ENCODE measurements at regions not wholly inside any gene's neighbourhood (a gene's known extent, or its start where the extent isn't known, plus 50 kb on each side); places are given as distances from the start of the nearest gene placed in this dataset.
A peak's percentile ranks its signal among the peaks of the same experiment; 100 is the strongest.

DNA sequence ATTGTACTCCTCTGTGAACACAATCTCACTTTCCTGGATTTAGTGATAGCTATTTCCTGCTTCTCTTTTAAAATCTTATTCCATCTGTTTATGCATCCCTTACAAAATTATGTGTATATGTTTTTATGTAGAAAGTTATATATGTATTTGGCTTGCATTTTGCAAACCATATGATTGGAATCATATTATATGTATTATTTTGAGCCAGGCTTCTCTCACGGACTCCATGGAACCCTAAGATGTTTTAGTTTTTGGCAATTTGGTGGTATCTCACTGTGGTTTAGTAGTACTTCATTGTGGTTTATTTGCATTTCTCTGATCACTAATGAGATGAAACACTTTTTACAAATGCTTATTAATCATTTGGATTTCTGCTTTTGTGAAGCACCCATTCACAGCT lies 507.3 kb upstream of the KIRREL3 start:
- no peak overlapping the region for H3K27ac Mint-ChIP-seq (ENCODE audit: unreplicated experiment)
- DNase-seq (ENCODE audit: low spot score): no peak
- no peaks in the 10 kb centered on the region for H3K9me3 Mint-ChIP-seq (ENCODE audit: unreplicated experiment)
- H3K4me3 Mint-ChIP-seq (ENCODE audit: unreplicated experiment): no peak overlapping the region
- no peaks in the 10 kb centered on the region for H3K36me3 Mint-ChIP-seq (ENCODE audit: low read depth, unreplicated experiment)
- H3K4me1 Mint-ChIP-seq (ENCODE audit: unreplicated experiment): no peaks in the 10 kb centered on the region
- no peak for TF ChIP-seq CTCF (IDR thresholded peaks at IDR 0.05; ENCODE audit: unreplicated experiment)
- no peaks in the 10 kb centered on the region for H3K27me3 Mint-ChIP-seq (ENCODE audit: unreplicated experiment)

DNA sequence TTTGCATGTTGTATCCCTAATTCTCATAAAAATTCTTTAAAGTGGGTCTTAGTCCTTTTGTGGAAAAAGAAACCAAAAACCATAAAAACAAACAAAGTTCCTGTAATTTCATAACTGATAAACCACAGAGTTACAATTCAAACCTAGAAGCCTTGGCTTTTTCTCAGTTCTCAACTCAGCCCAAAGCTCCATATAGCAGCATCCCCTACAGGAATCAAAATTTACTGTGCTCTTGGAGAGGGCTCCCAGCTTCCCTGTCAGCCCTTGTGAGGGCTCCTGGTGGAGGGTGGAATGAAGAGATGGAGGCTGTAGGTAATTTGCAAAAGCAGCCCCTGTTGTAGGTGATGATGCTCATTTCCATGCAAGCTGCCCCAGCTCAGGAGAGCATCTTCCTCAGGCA lies 506.1 kb upstream of the KIRREL3 start:
- H3K4me3 Mint-ChIP-seq (ENCODE audit: unreplicated experiment): no peak overlapping the region

DNA sequence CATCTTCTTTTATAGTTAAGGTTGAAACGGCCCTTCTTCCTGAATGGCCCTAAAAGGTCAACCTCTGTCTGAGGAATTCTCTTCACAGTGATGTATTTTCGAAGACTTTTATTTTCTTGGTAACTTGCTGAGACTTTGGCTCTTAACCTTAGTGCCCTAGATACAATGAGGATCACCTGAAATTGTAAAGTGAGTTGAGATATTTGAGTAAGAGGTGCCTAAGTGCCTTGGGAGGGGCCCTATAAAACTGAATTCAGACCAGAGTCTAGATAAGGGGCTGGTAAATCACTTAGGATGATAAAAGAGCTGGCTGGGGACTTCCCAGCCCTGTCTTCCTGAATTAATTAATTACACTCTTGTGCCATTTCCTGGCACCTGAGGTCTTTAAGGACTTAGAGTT lies 505.6 kb upstream of the KIRREL3 start:
- H3K4me1 Mint-ChIP-seq (ENCODE audit: unreplicated experiment): no peaks in the 10 kb centered on the region
- no peak overlapping the region for H3K27ac Mint-ChIP-seq (ENCODE audit: unreplicated experiment)
- H3K4me3 Mint-ChIP-seq (ENCODE audit: unreplicated experiment): no peak overlapping the region
- no peak for DNase-seq (ENCODE audit: low spot score)
- no peaks in the 10 kb centered on the region for H3K9me3 Mint-ChIP-seq (ENCODE audit: unreplicated experiment)
- H3K27me3 Mint-ChIP-seq (ENCODE audit: unreplicated experiment): no peaks in the 10 kb centered on the region
- H3K36me3 Mint-ChIP-seq (ENCODE audit: low read depth, unreplicated experiment): no peaks in the 10 kb centered on the region
- no peak for TF ChIP-seq CTCF (IDR thresholded peaks at IDR 0.05; ENCODE audit: unreplicated experiment)

More for the DNA sequence above, 506.1 kb upstream of the KIRREL3 start:
- TF ChIP-seq CTCF (IDR thresholded peaks at IDR 0.05; ENCODE audit: unreplicated experiment): no peak
- Mint-ChIP-seq H3K27me3 (ENCODE audit: unreplicated experiment) (no peaks in the 10 kb centered on the region), H3K4me1 (ENCODE audit: unreplicated experiment) (no peaks in the 10 kb centered on the region), H3K36me3 (ENCODE audit: low read depth, unreplicated experiment) (no peaks in the 10 kb centered on the region), H3K9me3 (ENCODE audit: unreplicated experiment) (no peaks in the 10 kb centered on the region), H3K27ac (ENCODE audit: unreplicated experiment) (no peak overlapping the region)
- no peak for DNase-seq (ENCODE audit: low spot score)

DNA sequence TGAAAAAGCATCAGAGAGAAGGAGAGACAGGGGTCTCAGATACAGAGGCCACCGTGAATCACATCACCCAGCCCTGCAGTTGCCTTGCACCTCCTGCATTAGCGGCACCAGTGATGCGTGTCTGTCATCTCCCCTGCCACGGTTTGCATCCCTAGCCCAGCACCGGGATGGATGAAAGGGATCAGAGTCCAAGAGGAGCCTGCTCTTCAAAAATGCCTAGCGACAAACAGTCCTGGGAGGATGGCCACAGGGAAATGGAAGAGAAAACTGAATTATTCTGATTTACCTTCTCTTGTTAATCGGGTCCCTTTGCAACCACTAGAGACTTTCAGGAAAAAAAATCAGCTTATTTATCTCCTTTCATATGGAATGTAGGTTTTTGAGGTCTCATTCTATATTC lies 495.6 kb upstream of the KIRREL3 start:
- peaks cover 3% of the 10 kb centered on the region for H3K27me3 Mint-ChIP-seq (ENCODE audit: unreplicated experiment)
- H3K4me3 Mint-ChIP-seq (ENCODE audit: unreplicated experiment): no peak overlapping the region
- H3K27ac Mint-ChIP-seq (ENCODE audit: unreplicated experiment): no peak overlapping the region
- no peak for DNase-seq (ENCODE audit: low spot score)
- no peak for TF ChIP-seq CTCF (IDR thresholded peaks at IDR 0.05; ENCODE audit: unreplicated experiment)
- H3K36me3 Mint-ChIP-seq (ENCODE audit: low read depth, unreplicated experiment): peaks cover 5% of the 10 kb centered on the region
- H3K4me1 Mint-ChIP-seq (ENCODE audit: unreplicated experiment): peaks cover 2% of the 10 kb centered on the region
- H3K9me3 Mint-ChIP-seq (ENCODE audit: unreplicated experiment): peaks cover 6% of the 10 kb centered on the region

- Mint-ChIP-seq H3K9me3 (ENCODE audit: unreplicated experiment) (peaks cover 6% of the 10 kb centered on the region), H3K4me1 (ENCODE audit: unreplicated experiment) (peaks cover 2% of the 10 kb centered on the region), H3K27me3 (ENCODE audit: unreplicated experiment) (peaks cover 3% of the 10 kb centered on the region), H3K27ac (ENCODE audit: unreplicated experiment) (no peak overlapping the region), H3K4me3 (ENCODE audit: unreplicated experiment) (no peak overlapping the region), H3K36me3 (ENCODE audit: low read depth, unreplicated experiment) (peaks cover 5% of the 10 kb centered on the region)
- peak; percentile 61 for TF ChIP-seq CTCF (IDR thresholded peaks at IDR 0.05; ENCODE audit: unreplicated experiment)
- DNase-seq (ENCODE audit: low spot score): peak; percentile 16
Observed at GRCh38 chr11:127493330-127494022, 492.9 kb upstream of the KIRREL3 start.
